ENCODE measurements at regions not wholly inside any gene's neighbourhood (a gene's known extent, or its start where the extent isn't known, plus 50 kb on each side); places are given as distances from the start of the nearest gene placed in this dataset.

DNA sequence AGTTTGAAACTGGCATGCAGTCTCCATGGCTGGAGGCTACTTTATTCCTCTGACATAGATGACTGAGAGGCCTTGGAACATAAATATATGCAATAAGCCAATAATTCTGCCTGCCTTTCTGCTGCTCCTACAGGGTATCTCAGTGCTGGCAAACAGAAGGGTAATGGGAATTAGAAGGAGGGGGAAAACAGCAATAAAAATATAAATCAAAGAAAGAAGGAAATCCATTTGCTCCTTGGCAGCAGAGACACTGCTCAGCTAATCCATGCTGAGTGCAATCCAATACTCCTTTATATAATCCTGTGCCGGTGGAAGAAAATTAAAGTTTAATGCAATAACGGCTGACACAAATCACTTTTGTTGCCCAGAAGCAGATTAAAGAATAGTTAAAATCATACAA lies 478.9 kb downstream of the SPATA31D1 start:
- H3K27ac ChIP-seq, result no peak overlapping the region
- H3K27me3 ChIP-seq (ENCODE audit: low read depth), result no peaks in the 10 kb centered on the region
- DNase-seq, result no peak
- no peaks in the 10 kb centered on the region for H3K9me3 ChIP-seq
- no peaks in the 10 kb centered on the region for H3K36me3 ChIP-seq
- TF ChIP-seq, protein P1, sequence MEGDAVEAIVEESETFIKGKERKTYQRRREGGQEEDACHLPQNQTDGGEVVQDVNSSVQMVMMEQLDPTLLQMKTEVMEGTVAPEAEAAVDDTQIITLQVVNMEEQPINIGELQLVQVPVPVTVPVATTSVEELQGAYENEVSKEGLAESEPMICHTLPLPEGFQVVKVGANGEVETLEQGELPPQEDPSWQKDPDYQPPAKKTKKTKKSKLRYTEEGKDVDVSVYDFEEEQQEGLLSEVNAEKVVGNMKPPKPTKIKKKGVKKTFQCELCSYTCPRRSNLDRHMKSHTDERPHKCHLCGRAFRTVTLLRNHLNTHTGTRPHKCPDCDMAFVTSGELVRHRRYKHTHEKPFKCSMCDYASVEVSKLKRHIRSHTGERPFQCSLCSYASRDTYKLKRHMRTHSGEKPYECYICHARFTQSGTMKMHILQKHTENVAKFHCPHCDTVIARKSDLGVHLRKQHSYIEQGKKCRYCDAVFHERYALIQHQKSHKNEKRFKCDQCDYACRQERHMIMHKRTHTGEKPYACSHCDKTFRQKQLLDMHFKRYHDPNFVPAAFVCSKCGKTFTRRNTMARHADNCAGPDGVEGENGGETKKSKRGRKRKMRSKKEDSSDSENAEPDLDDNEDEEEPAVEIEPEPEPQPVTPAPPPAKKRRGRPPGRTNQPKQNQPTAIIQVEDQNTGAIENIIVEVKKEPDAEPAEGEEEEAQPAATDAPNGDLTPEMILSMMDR (IDR thresholded peaks at IDR 0.05), result no peak
- no peak overlapping the region for H3K4me3 ChIP-seq
- intact Hi-C loops (cut with DNase I), result no loop called here
- no peak for ATAC-seq
- H3K4me1 ChIP-seq, result no peaks in the 10 kb centered on the region

DNA sequence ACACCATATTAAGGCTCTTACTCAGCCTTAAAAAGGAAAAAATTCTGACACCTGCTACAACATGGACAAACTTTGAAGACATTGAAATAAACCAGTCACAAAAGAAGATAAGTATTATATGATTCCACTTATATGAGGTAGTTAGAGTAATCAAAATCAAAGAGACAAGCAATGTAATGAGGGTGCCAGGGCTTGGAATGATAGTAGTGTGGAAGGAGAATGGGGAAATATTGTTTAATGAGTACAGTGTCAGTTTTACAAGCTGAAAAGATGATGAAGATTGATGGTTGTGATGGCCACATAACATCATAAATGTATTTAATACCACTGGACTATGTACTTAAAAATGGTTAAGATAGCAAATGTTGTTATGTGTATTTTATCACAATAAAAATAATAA lies 485.7 kb downstream of the SPATA31D1 start:
- intact Hi-C loops (cut with DNase I), result no loop called here
- ATAC-seq, result no peak
- TF ChIP-seq, protein P1 (IDR thresholded peaks at IDR 0.05), result no peak
- H3K4me1 ChIP-seq, result no peaks in the 10 kb centered on the region
- H3K36me3 ChIP-seq, result no peaks in the 10 kb centered on the region
- no peak overlapping the region for H3K4me3 ChIP-seq
- no peaks in the 10 kb centered on the region for H3K27me3 ChIP-seq (ENCODE audit: low read depth)
- no peak for DNase-seq
- no peaks in the 10 kb centered on the region for H3K9me3 ChIP-seq
- H3K27ac ChIP-seq, result no peak overlapping the region

DNA sequence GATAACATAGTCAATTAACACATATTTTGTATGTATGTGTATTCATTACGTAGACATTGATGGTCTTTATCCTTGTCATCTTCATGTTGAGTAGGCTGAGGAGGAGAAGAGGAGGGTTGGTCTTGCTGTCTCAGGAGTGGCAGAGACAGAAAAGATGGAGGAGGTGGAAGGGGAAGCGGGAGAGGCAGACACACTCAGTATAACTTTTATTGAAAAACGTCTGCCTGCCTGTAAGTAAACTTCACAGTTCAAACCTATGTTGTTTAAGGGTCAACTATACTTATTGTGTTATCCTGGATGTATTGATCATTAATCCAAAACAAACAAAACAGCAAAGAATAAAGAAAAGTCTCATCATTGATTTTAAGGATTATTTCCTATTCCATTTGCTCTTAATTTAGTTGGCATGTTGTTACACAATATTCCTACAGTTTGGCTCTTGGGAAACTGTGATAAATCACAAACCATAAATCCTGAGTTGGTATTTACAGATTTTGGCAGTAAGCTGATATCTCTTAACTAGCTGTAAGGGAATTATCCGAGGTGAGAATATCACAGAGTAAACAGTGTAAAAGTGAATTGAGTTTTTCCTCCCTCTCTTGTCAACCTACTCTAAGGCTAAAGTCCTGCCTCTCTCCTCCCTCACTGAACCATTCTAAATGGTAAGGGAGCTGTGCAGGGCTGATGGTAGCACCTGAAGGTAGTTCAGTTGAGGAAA lies 487.2 kb downstream of the SPATA31D1 start:
- Histone ChIP-seq H3K36me3 (no peaks in the 10 kb centered on the region), H3K27me3 (ENCODE audit: low read depth) (no peaks in the 10 kb centered on the region), H3K9me3 (no peaks in the 10 kb centered on the region), H3K27ac (no peak overlapping the region), H3K4me3 (no peak overlapping the region), H3K4me1 (no peaks in the 10 kb centered on the region)
- TF ChIP-seq, protein P1 (IDR thresholded peaks at IDR 0.05), result no peak
- intact Hi-C loops (cut with DNase I), result no loop called here
- DNase-seq (no peak), ATAC-seq (no peak)

DNA sequence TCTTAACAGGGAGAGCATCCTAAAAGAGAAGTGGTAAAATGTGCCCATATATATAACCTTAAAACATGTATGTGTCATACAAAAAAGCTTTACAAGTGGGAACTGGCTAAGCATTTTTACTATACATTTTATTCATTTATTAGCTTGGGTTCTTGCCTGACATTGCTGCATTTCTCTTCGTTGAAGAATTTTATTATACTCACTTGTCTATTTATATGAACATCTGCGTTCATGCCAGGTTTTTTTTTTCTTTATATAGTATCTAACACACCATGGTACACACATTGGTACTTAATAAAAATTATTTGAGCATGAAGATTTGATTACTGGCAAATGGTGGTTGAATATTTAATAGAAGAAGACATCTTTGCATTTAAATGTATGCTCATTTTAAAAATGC lies 492.3 kb downstream of the SPATA31D1 start:
- ATAC-seq (no peak), DNase-seq (no peak)
- intact Hi-C loops (cut with DNase I), result no loop called here
- no peaks in the 10 kb centered on the region for H3K4me1 ChIP-seq
- no peaks in the 10 kb centered on the region for H3K27me3 ChIP-seq (ENCODE audit: low read depth)
- H3K4me3 ChIP-seq, result no peak overlapping the region
- no peak overlapping the region for H3K27ac ChIP-seq
- no peaks in the 10 kb centered on the region for H3K9me3 ChIP-seq
- H3K36me3 ChIP-seq, result no peaks in the 10 kb centered on the region
- TF ChIP-seq, protein P1 (IDR thresholded peaks at IDR 0.05), result no peak

DNA sequence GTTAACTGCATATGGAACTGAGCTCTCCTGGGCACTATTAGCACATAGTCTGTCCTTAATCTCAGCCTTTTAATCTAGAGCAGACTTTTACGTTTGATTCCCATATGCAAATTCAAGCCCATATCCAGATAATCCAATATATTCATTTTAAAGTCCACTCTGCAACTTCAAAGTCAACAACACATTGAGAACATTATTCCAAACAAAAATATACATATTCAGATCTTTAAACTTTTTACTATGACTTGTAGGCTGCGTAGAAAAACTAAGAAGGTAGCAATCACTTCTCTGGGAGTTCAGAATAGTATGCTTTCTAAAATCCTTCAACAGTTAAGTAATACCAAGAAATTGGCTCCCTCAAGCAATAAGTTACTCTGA lies 499.4 kb downstream of the SPATA31D1 start:
- no peaks in the 10 kb centered on the region for H3K27me3 ChIP-seq (ENCODE audit: low read depth)
- intact Hi-C loops (cut with DNase I), result no loop called here
- no peak overlapping the region for H3K27ac ChIP-seq
- H3K4me3 ChIP-seq, result no peak overlapping the region
- TF ChIP-seq, protein P1 (IDR thresholded peaks at IDR 0.05), result no peak
- DNase-seq, result no peak
- no peaks in the 10 kb centered on the region for H3K36me3 ChIP-seq
- H3K9me3 ChIP-seq, result no peaks in the 10 kb centered on the region
- ATAC-seq, result no peak
- peaks cover 22% of the 10 kb centered on the region for H3K4me1 ChIP-seq

All from lower lobe of right lung (tissue), 2 donors.